ENCODE measurements at regions not wholly inside any gene's neighbourhood (a gene's known extent, or its start where the extent isn't known, plus 50 kb on each side); places are given as distances from the start of the nearest gene placed in this dataset.
"Not testable (repeated sequence)": the region's sequence is repeated elsewhere in the genome, so short reads cannot be mapped to it uniquely, and the experiment has no call there.

DNA sequence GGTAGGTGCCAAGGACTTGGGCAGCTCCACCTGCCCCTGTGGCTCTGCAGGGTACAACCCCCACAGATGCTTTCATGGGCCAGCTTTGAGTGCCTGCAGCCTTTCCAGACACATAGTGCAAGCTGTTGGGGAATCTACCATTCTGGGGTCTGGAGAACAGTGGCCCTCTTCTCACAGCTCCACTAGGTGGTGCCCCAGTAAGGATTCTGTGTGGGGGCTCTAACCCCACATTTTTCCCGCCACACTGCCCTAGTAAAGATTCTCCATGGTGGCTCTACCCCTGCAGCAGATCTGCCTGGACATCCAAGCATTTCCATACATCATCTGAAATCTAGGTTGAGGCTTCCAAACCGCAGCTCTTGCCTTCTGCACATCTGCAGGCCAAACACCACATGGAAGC, 149.7 kb upstream of the FNDC3A start:
- H3K4me3 ChIP-seq: no peak overlapping the region
- no peaks in the 10 kb centered on the region for H3K4me1 ChIP-seq
- TF ChIP-seq, protein P1, sequence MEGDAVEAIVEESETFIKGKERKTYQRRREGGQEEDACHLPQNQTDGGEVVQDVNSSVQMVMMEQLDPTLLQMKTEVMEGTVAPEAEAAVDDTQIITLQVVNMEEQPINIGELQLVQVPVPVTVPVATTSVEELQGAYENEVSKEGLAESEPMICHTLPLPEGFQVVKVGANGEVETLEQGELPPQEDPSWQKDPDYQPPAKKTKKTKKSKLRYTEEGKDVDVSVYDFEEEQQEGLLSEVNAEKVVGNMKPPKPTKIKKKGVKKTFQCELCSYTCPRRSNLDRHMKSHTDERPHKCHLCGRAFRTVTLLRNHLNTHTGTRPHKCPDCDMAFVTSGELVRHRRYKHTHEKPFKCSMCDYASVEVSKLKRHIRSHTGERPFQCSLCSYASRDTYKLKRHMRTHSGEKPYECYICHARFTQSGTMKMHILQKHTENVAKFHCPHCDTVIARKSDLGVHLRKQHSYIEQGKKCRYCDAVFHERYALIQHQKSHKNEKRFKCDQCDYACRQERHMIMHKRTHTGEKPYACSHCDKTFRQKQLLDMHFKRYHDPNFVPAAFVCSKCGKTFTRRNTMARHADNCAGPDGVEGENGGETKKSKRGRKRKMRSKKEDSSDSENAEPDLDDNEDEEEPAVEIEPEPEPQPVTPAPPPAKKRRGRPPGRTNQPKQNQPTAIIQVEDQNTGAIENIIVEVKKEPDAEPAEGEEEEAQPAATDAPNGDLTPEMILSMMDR (IDR thresholded peaks at IDR 0.05): no peak
- TF ChIP-seq POLR2A (IDR thresholded peaks at IDR 0.05): no peak
- no peaks in the 10 kb centered on the region for H3K27me3 ChIP-seq
- DNase-seq: no peak
- 57 to 75% methylated on average over 1 of the region's 2 CpGs for WGBS, 2 donors
- no peaks in the 10 kb centered on the region for H3K36me3 ChIP-seq
- peaks cover 0 to 14% (median 4%) of the 10 kb centered on the region in 3 donors for H3K9me3 ChIP-seq
- H3K27ac ChIP-seq: no peak overlapping the region
- intact Hi-C loops (cut with DNase I): no loop called here

DNA sequence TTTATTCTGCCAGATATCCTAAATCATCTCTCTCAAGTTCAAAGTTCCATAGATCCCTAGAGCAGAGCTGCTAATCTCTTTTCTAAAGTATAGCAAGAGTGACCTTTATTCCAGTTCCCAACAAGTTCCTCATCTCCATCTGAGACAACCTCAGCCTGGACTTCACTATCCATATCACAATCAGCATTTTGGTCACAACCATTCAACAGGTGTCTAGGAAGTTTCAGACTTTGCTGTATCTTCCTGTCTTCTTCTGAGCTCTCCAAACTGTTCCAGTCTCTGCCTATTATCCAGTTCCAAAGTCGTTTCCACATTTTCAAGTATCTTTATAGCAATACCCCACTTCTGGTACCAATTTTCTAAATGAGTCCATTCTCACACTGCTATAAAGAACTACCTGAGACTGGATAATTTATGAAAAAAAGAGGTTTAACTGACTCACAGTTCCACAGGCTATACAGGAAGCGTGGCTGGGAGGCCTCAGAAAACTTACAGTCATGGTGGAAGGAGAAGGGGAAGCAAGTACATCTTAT, 148.7 kb upstream of the FNDC3A start:
- H3K27ac ChIP-seq; H3K4me3 ChIP-seq; H3K36me3 ChIP-seq; DNase-seq; H3K4me1 ChIP-seq; H3K27me3 ChIP-seq; intact Hi-C loops (cut with DNase I): not testable (repeated sequence)
- 38% methylated on average over 2 of the region's 2 CpGs for WGBS, 2 donors
- H3K9me3 ChIP-seq: peaks cover 0 to 14% (median 4%) of the 10 kb centered on the region in 3 donors

DNA sequence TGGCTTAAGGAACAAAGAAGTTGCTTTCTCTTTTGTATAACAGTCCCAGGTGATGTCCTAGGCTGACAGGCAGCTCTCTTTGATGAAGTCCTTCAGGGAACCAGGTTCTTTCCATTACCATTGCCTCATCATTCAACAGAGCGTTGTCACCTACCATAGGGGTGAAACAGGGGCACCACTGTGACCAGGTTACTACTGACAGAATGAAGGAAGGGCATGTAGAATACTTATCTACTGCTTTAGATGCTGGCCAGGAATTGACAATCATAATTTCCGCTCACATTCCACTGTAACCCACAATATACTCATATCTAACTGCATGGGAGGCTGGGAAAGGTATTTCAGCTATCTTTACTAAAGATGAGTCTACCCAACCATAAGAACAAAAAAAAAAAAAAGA, 148.0 kb upstream of the FNDC3A start:
- TF ChIP-seq, protein P1 (IDR thresholded peaks at IDR 0.05): no peak
- no peak for DNase-seq
- H3K27me3 ChIP-seq: no peaks in the 10 kb centered on the region
- H3K27ac ChIP-seq: no peak overlapping the region
- H3K4me1 ChIP-seq: no peaks in the 10 kb centered on the region
- peaks cover 0 to 14% (median 4%) of the 10 kb centered on the region in 3 donors for H3K9me3 ChIP-seq
- intact Hi-C loops (cut with DNase I): no loop called here
- no peak overlapping the region for H3K4me3 ChIP-seq
- H3K36me3 ChIP-seq: no peaks in the 10 kb centered on the region
- WGBS, 2 donors: 78 to 86% methylated on average over 2 of the region's 2 CpGs

DNA sequence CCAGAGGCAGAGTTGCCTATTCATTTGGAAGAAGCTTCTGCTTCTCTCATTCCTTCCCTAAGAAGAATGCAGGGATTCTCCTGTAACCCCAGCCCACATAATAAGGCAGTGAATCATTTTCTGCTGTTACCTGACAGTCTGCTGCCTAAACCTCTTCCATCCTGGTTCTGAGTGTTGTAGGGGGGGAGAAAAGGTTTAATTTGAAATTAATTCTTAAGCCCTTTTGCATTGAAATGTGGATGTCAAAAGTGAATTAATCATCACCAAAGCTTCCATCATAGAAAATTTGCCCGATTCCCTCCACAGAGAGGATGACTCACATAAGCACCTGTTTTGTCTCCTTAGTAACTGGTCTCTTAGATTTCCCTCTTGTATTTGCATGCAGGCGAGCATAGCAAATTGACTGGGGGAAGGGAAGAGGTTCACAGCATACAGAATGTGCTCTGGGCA, 146.7 kb upstream of the FNDC3A start:
- WGBS, 2 donors: 5 to 14% methylated on average over 2 of the region's 2 CpGs
- intact Hi-C loops (cut with DNase I): no loop called here
- TF ChIP-seq, protein P1 (IDR thresholded peaks at IDR 0.05): no peak
- TF ChIP-seq POLR2A (IDR thresholded peaks at IDR 0.05): no peak
- no peak overlapping the region for H3K4me3 ChIP-seq
- no peak for DNase-seq
- no peaks in the 10 kb centered on the region for H3K36me3 ChIP-seq
- no peak overlapping the region for H3K27ac ChIP-seq
- H3K4me1 ChIP-seq: no peaks in the 10 kb centered on the region
- H3K27me3 ChIP-seq: no peaks in the 10 kb centered on the region
- peaks cover 0 to 14% (median 7%) of the 10 kb centered on the region in 3 donors for H3K9me3 ChIP-seq

DNA sequence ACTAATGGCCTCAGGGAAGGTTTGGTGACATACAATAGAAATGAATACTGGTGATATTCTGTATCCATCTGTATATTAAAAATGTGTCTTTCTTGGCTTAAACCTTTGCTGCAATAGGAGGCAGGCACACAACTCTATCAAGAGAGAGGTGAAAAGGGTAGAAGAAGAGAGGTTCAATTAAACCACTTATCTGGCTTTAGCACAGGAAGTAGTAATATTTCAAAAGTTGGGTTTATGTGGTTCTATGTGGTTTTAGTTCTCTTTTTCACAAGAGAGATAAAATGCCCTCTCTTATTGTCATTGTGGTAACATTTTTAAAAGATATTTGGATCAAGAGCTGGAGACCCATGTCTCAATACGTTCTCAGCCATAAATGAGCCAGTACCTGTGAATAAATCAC, 146.2 kb upstream of the FNDC3A start:
- Histone ChIP-seq H3K4me1 (no peaks in the 10 kb centered on the region), H3K27ac (no peak overlapping the region), H3K4me3 (no peak overlapping the region), H3K27me3 (no peaks in the 10 kb centered on the region), H3K9me3 (peaks cover 0 to 14% (median 7%) of the 10 kb centered on the region in 3 donors), H3K36me3 (no peaks in the 10 kb centered on the region)
- WGBS, 2 donors: 44 to 50% methylated on average over 1 of the region's 1 CpG
- intact Hi-C loops (cut with DNase I): no loop called here
- TF ChIP-seq, protein P1 (IDR thresholded peaks at IDR 0.05): no peak
- no peak for TF ChIP-seq POLR2A (IDR thresholded peaks at IDR 0.05)
- DNase-seq: no peak

DNA sequence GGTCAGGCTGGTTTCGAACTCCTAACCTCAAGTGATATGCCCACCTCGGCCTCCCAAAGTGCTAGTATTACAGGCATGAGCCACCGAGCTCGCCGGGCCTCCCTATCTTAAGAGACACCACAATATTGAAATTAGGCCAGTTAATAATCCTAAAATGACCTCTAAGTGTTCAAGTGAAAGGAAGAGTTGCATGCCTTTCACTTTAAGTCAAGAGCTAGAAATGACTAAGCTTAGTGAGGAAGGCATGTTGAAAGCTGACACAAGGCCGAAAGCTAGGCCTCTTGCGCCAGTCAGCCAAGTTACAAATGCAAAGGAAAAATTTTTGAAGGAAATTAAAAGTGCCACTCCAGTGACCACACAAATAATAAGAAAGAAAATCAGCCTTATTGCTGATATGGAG, 144.5 kb upstream of the FNDC3A start:
- Histone ChIP-seq H3K4me3 (no peak overlapping the region), H3K36me3 (no peaks in the 10 kb centered on the region), H3K9me3 (peaks cover 0 to 24% (median 12%) of the 10 kb centered on the region in 3 donors), H3K27me3 (no peaks in the 10 kb centered on the region), H3K4me1 (no peaks in the 10 kb centered on the region), H3K27ac (no peak overlapping the region)
- TF ChIP-seq, protein P1 (IDR thresholded peaks at IDR 0.05): no peak
- no peak for TF ChIP-seq POLR2A (IDR thresholded peaks at IDR 0.05)
- intact Hi-C loops (cut with DNase I): no loop called here
- DNase-seq: no peak
- WGBS, 2 donors: 79 to 87% methylated on average over 7 of the region's 7 CpGs
